ENCODE measurements at regions not wholly inside any gene's neighbourhood (a gene's known extent, or its start where the extent isn't known, plus 50 kb on each side); places are given as distances from the start of the nearest gene placed in this dataset.

- Mint-ChIP-seq H3K36me3 (no peaks in the 10 kb centered on the region), H3K27me3 (peaks cover 0 to 8% of the 10 kb centered on the region in 2 donors), H3K27ac (no peak overlapping the region), H3K4me1 (no peaks in the 10 kb centered on the region), H3K4me3 (no peak overlapping the region), H3K9me3 (peaks cover 0 to 5% (median 0%) of the 10 kb centered on the region in 5 donors)
- CTCF ChIA-PET: no interaction called here
- H3K36me3 ChIP-seq (ENCODE audit: insufficient read depth, low read length): no peaks in the 10 kb centered on the region
- no peaks in the 10 kb centered on the region for H3K27me3 ChIP-seq (ENCODE audit: insufficient read depth, low read length, poor library complexity, severe bottlenecking)
- H3K4me1 ChIP-seq (ENCODE audit: insufficient read depth, low read length): no peaks in the 10 kb centered on the region
- H3K4me3 ChIP-seq (ENCODE audit: low read length): no peak overlapping the region
- H3K9me3 ChIP-seq (ENCODE audit: low read length): no peaks in the 10 kb centered on the region
- H3K27ac ChIP-seq (ENCODE audit: low read depth, low read length): no peak overlapping the region
- DNase-seq: no peak
- POLR2A ChIA-PET: no interaction called here
Observed at GRCh38 chr13:47503475-47503874, 497.6 kb downstream of the SUCLA2 start.

GRCh38 chr13:47502166-47502565, 498.9 kb downstream of the SUCLA2 start:
- Histone ChIP-seq H3K4me3 (ENCODE audit: low read length) (no peak overlapping the region), H3K9me3 (ENCODE audit: low read length) (no peaks in the 10 kb centered on the region), H3K27me3 (ENCODE audit: insufficient read depth, low read length, poor library complexity, severe bottlenecking) (no peaks in the 10 kb centered on the region), H3K27ac (ENCODE audit: low read depth, low read length) (no peak overlapping the region), H3K36me3 (ENCODE audit: insufficient read depth, low read length) (no peaks in the 10 kb centered on the region), H3K4me1 (ENCODE audit: insufficient read depth, low read length) (no peaks in the 10 kb centered on the region)
- CTCF ChIA-PET: no interaction called here
- H3K4me3 Mint-ChIP-seq: no peak overlapping the region
- no peaks in the 10 kb centered on the region for H3K4me1 Mint-ChIP-seq
- peaks cover 0 to 6% (median 4%) of the 10 kb centered on the region in 5 donors for H3K9me3 Mint-ChIP-seq
- H3K36me3 Mint-ChIP-seq: no peaks in the 10 kb centered on the region
- DNase-seq: no peak
- POLR2A ChIA-PET: no interaction called here
- H3K27ac Mint-ChIP-seq: no peak overlapping the region
- H3K27me3 Mint-ChIP-seq: peaks cover 0 to 7% of the 10 kb centered on the region in 2 donors

- Histone ChIP-seq H3K36me3 (ENCODE audit: insufficient read depth, low read length) (no peaks in the 10 kb centered on the region), H3K4me1 (ENCODE audit: insufficient read depth, low read length) (no peaks in the 10 kb centered on the region), H3K27ac (ENCODE audit: low read depth, low read length) (no peak overlapping the region), H3K27me3 (ENCODE audit: insufficient read depth, low read length, poor library complexity, severe bottlenecking) (no peaks in the 10 kb centered on the region), H3K9me3 (ENCODE audit: low read length) (no peaks in the 10 kb centered on the region), H3K4me3 (ENCODE audit: low read length) (no peak overlapping the region)
- DNase-seq: no peak
- Mint-ChIP-seq H3K27me3 (peaks cover 0 to 7% of the 10 kb centered on the region in 2 donors), H3K4me3 (no peak overlapping the region), H3K4me1 (no peaks in the 10 kb centered on the region), H3K27ac (no peak overlapping the region), H3K36me3 (no peaks in the 10 kb centered on the region), H3K9me3 (peaks cover 0 to 6% (median 4%) of the 10 kb centered on the region in 5 donors)
- CTCF ChIA-PET: no interaction called here
- POLR2A ChIA-PET: no interaction called here
Observed at GRCh38 chr13:47499358-47500150, 501.5 kb downstream of the SUCLA2 start.

DNA sequence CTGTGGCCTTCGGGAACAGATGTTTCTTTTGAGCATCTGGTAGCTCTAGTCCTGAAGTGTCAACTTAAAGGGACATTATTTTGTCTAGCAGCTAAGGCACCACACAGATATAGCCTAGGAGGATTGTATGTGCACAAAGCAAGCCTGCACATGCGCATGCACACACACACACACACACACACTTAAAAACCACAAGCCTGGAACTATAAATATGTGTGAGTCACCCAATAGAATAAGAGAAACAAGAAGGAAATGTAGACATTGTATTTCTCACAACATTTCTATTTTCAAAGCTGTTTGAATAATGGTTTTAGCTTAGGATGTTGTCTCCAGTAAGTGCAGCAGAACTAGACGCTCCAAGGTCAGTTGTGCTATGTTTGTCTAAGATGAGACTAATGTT, 516.5 kb downstream of the SUCLA2 start:
- no peak overlapping the region for H3K4me3 ChIP-seq (ENCODE audit: low read length)
- Mint-ChIP-seq H3K9me3 (peaks cover 0 to 4% (median 0%) of the 10 kb centered on the region in 5 donors), H3K4me3 (no peak overlapping the region), H3K27me3 (no peaks in the 10 kb centered on the region), H3K4me1 (no peaks in the 10 kb centered on the region), H3K36me3 (no peaks in the 10 kb centered on the region), H3K27ac (no peak overlapping the region)
- H3K27ac ChIP-seq (ENCODE audit: low read depth, low read length): no peak overlapping the region
- POLR2A ChIA-PET: no interaction called here
- H3K27me3 ChIP-seq (ENCODE audit: insufficient read depth, low read length, poor library complexity, severe bottlenecking): no peaks in the 10 kb centered on the region
- H3K4me1 ChIP-seq (ENCODE audit: insufficient read depth, low read length): no peaks in the 10 kb centered on the region
- no peak for DNase-seq
- no peaks in the 10 kb centered on the region for H3K36me3 ChIP-seq (ENCODE audit: insufficient read depth, low read length)
- H3K9me3 ChIP-seq (ENCODE audit: low read length): no peaks in the 10 kb centered on the region
- CTCF ChIA-PET: no interaction called here

DNA sequence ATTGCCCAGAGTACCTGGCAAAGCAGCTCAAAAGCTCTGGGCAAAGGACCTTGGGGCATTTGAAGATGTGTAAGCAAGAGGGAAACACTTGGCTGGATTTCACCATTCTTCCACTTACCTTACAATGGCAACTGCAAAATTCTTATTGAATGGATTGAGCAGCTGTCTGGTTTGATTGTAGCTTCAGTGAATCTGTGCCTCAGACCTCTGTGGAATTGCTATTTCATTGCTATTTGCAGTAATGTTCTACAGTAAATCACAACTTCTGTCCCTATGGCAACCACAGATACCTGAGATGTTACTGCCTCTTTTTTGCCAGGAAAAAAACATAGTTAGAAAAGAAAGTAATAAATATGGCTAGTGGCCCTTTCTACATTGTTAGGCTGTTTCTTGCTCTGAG, 519.5 kb downstream of the SUCLA2 start:
- H3K36me3 ChIP-seq (ENCODE audit: insufficient read depth, low read length): no peaks in the 10 kb centered on the region
- H3K27ac ChIP-seq (ENCODE audit: low read depth, low read length): no peak overlapping the region

DNA sequence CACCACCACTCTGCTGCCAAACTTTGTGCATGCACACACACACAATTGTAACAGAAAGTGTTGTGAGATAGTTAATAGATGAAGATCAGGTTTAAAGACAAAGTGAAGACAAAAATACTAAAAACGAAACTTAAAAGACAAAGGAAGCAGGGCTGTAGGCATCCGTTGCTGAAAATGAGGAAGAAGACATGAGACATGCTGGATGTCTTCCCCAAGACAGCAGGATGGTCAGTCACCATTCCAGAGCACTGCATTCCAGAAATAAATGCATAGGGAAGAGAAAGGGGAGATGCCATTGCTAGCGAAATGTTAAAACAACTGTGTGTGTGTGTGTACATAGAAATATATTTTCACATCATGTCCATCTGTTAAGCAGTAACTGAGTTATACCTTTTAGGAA, 520.1 kb downstream of the SUCLA2 start:
- Histone ChIP-seq H3K27me3 (ENCODE audit: insufficient read depth, low read length, poor library complexity, severe bottlenecking) (no peaks in the 10 kb centered on the region), H3K4me3 (ENCODE audit: low read length) (no peak overlapping the region), H3K36me3 (ENCODE audit: insufficient read depth, low read length) (no peaks in the 10 kb centered on the region), H3K4me1 (ENCODE audit: insufficient read depth, low read length) (no peaks in the 10 kb centered on the region), H3K27ac (ENCODE audit: low read depth, low read length) (no peak overlapping the region), H3K9me3 (ENCODE audit: low read length) (no peaks in the 10 kb centered on the region)
- peaks cover 0 to 3% (median 0%) of the 10 kb centered on the region in 5 donors for H3K9me3 Mint-ChIP-seq
- POLR2A ChIA-PET: no interaction called here
- H3K27me3 Mint-ChIP-seq: no peaks in the 10 kb centered on the region
- H3K36me3 Mint-ChIP-seq: no peaks in the 10 kb centered on the region
- DNase-seq: no peak
- H3K4me3 Mint-ChIP-seq: no peak overlapping the region
- H3K4me1 Mint-ChIP-seq: no peaks in the 10 kb centered on the region
- CTCF ChIA-PET: no interaction called here
- H3K27ac Mint-ChIP-seq: no peak overlapping the region

More for the DNA sequence above, 519.5 kb downstream of the SUCLA2 start:
- ChIA-PET CTCF (no interaction called here), POLR2A (no interaction called here)
- Mint-ChIP-seq H3K27ac (no peak overlapping the region), H3K36me3 (no peaks in the 10 kb centered on the region), H3K27me3 (no peaks in the 10 kb centered on the region), H3K4me1 (no peaks in the 10 kb centered on the region), H3K9me3 (peaks cover 0 to 6% (median 0%) of the 10 kb centered on the region in 5 donors), H3K4me3 (no peak overlapping the region)
- Histone ChIP-seq H3K4me3 (ENCODE audit: low read length) (no peak overlapping the region), H3K27me3 (ENCODE audit: insufficient read depth, low read length, poor library complexity, severe bottlenecking) (no peaks in the 10 kb centered on the region), H3K4me1 (ENCODE audit: insufficient read depth, low read length) (no peaks in the 10 kb centered on the region), H3K9me3 (ENCODE audit: low read length) (no peaks in the 10 kb centered on the region)
- no peak for DNase-seq

DNA sequence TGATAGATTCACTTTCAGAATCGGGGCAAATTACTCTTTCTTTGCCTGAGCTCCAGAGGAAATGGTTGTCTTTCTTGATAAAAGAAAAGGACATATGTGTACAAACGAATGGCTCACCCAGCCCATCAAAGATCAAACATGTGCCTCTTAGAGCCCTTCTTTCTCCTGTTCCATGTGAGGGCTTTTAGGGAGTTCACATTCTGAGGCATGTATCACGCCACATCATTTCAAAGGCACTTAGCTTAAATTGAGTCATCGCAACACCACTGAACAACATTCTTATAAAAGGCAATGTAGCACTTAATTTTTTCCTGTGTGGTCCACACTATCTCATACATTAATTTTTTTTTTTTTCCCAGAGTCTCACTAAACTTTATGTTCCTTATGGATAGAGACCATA, 521.0 kb downstream of the SUCLA2 start:
- no peak for DNase-seq
- Histone ChIP-seq H3K27ac (ENCODE audit: low read depth, low read length) (no peak overlapping the region), H3K27me3 (ENCODE audit: insufficient read depth, low read length, poor library complexity, severe bottlenecking) (no peaks in the 10 kb centered on the region), H3K36me3 (ENCODE audit: insufficient read depth, low read length) (no peaks in the 10 kb centered on the region), H3K4me1 (ENCODE audit: insufficient read depth, low read length) (no peaks in the 10 kb centered on the region), H3K4me3 (ENCODE audit: low read length) (no peak overlapping the region), H3K9me3 (ENCODE audit: low read length) (no peaks in the 10 kb centered on the region)
- CTCF ChIA-PET: no interaction called here
- H3K9me3 Mint-ChIP-seq: peaks cover 0 to 3% (median 0%) of the 10 kb centered on the region in 5 donors
- POLR2A ChIA-PET: no interaction called here
- no peak overlapping the region for H3K27ac Mint-ChIP-seq
- no peaks in the 10 kb centered on the region for H3K4me1 Mint-ChIP-seq
- H3K4me3 Mint-ChIP-seq: no peak overlapping the region
- no peaks in the 10 kb centered on the region for H3K36me3 Mint-ChIP-seq
- no peaks in the 10 kb centered on the region for H3K27me3 Mint-ChIP-seq

- Mint-ChIP-seq H3K9me3 (peaks cover 0 to 3% (median 0%) of the 10 kb centered on the region in 5 donors), H3K36me3 (no peaks in the 10 kb centered on the region), H3K4me1 (no peaks in the 10 kb centered on the region), H3K4me3 (no peak overlapping the region), H3K27me3 (no peaks in the 10 kb centered on the region), H3K27ac (no peak overlapping the region)
- no peak overlapping the region for H3K4me3 ChIP-seq (ENCODE audit: low read length)
- H3K36me3 ChIP-seq (ENCODE audit: insufficient read depth, low read length): no peaks in the 10 kb centered on the region
- CTCF ChIA-PET: no interaction called here
- POLR2A ChIA-PET: no interaction called here
- H3K9me3 ChIP-seq (ENCODE audit: low read length): no peaks in the 10 kb centered on the region
- no peaks in the 10 kb centered on the region for H3K4me1 ChIP-seq (ENCODE audit: insufficient read depth, low read length)
- no peak for DNase-seq
- no peak overlapping the region for H3K27ac ChIP-seq (ENCODE audit: low read depth, low read length)
- no peaks in the 10 kb centered on the region for H3K27me3 ChIP-seq (ENCODE audit: insufficient read depth, low read length, poor library complexity, severe bottlenecking)
Observed at GRCh38 chr13:47478985-47479384, 522.1 kb downstream of the SUCLA2 start.

Measured in CD8-positive, alpha-beta memory T cell (primary cell).